HG03520 (cell line): ENCODE measurements at regions not wholly inside any gene's neighbourhood (a gene's known extent, or its start where the extent isn't known, plus 50 kb on each side); places are given as distances from the start of the nearest gene placed in this dataset.

Experiments
- ATAC-seq: cut with Tn5 transposase; IDR thresholded peaks from one replicate; pipeline ENCODE4 v1.9.1; 2021; ENCODE audit warnings: mild to moderate bottlenecking, moderate library complexity; ENCODE audit not compliant: unreplicated experiment

GRCh38 chr2:104385743-104386142 lies 468.2 kb upstream of the POU3F3 start:
- ATAC-seq = peak; percentile 49

DNA sequence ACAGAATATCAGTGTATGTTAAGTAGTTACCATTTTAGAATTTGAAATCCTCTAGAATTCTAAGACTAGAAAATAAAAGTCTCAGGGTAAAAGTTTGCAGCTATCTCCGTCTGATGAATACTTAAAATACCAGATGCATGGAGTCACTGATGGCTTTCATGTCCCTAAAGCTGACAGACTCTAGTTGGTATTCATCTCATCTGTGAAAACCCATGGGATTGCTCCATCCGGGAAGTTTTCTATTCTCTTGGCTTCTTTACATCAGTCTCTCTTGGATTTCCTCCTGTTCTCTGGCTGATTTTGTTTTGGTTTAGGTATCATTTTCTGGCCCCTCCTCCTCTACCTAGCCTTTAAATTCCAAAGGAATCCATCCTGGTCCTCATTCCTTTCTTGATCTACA lies 465.6 kb upstream of the POU3F3 start:
- no peak for ATAC-seq

- ATAC-seq = no peak
Measured at GRCh38 chr2:104402825-104403224, 451.1 kb upstream of the POU3F3 start.

GRCh38 chr2:104404526-104404925 lies 449.4 kb upstream of the POU3F3 start:
- ATAC-seq = no peak

GRCh38 chr2:104405623-104406022 lies 448.3 kb upstream of the POU3F3 start:
- ATAC-seq = no peak

- no peak for ATAC-seq
Measured at GRCh38 chr2:104406261-104406726, 447.6 kb upstream of the POU3F3 start.

DNA sequence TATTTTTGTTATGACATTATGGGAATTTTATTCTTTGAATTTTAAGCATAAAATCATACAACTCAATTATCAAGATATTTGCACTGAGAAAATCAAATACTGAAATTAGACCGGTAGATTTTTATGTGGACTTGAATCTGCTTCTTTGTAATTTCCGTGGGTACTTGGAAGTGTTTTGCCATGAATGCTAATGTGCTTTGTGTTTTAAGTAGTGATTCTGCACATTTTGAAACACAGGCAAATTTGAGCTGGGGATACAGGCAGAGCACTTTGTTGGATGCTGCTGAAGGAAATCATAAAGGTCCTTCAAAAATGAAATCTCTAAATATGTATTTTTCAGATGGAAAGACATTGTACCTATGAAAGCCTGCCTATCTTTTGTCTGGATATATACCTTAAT lies 446.3 kb upstream of the POU3F3 start:
- no peak for ATAC-seq

GRCh38 chr2:104408266-104408665 lies 445.6 kb upstream of the POU3F3 start:
- ATAC-seq = no peak

DNA sequence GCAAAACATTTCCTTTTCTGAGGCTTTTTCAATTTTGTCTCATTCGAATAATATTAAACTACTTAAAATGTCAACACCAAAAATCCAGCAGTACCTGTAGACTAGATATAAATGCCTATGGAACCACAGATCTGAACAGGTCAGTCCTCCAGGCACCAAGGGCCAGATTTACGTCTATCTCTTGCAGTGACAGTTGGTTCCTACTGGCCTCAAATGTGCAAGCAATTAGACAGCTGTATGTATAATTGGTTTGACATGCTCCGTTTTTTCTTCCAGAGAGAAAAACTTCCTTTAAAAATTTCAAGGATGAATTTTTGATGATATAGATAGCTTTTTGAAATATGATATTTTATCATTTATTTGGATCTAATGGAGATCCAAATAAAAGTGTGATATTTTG lies 443.8 kb upstream of the POU3F3 start:
- ATAC-seq = no peak

DNA sequence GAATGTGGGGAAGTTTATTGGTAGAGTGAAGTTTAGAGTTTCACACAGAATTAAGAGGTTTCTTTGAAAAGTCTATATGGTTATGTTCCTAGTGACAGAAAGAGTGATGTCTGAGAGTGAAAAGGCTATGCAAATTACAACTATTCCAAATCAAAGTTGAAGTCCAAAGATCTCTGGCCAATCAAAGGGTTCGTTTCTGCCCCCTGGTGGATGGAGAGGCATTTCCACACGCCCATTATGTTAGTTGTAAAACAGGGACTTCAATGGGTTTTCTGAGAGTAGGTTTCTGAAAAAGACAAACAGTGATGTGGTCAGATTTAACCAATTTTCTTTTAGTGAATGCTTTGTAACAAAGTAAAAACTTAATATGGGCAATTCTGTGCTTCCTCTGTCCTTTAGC lies 441.5 kb upstream of the POU3F3 start:
- ATAC-seq = no peak

GRCh38 chr2:104413890-104414289 lies 440.0 kb upstream of the POU3F3 start:
- ATAC-seq = no peak

DNA sequence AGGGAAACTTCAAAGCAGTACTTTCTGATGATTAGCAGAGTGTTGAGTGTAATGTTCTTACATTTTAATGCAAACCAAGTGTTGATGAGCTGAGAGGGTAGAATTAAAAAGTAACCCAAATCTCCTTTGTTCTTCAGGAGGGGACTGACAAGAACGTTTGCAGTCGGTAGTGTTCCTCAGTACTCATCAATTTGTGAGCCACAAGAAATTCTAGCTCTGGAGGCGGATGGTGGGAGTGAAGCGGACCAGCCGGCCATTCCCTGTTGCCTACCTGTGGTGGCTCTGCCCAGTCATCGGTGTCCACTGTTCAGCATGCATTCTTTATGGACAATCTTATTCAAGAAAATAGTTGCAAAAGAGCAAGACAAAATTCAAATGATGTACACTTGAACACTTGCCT lies 438.6 kb upstream of the POU3F3 start:
- ATAC-seq = no peak

GRCh38 chr2:104416339-104417000 lies 437.4 kb upstream of the POU3F3 start:
- no peak for ATAC-seq

DNA sequence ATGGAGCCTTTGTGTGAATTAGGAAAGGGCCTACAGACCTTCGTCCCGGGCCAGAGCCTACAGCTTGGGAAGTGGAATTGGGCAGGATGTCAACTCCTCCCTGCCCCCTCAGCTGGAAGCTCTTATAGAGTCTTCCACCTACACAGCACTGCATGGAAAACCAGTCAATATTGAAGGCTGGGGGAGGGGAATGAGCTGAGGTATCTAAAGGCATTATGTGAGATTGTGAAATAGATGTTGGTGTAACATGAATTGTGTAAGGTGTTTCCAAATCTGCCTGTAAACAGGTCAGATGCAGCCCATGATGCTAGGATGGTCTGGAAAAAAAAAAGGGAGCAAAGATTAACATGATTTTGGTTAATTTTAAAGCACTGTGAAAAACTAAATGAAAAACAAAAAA lies 433.5 kb upstream of the POU3F3 start:
- no peak for ATAC-seq

GRCh38 chr2:104420953-104421352 lies 433.0 kb upstream of the POU3F3 start:
- no peak for ATAC-seq

DNA sequence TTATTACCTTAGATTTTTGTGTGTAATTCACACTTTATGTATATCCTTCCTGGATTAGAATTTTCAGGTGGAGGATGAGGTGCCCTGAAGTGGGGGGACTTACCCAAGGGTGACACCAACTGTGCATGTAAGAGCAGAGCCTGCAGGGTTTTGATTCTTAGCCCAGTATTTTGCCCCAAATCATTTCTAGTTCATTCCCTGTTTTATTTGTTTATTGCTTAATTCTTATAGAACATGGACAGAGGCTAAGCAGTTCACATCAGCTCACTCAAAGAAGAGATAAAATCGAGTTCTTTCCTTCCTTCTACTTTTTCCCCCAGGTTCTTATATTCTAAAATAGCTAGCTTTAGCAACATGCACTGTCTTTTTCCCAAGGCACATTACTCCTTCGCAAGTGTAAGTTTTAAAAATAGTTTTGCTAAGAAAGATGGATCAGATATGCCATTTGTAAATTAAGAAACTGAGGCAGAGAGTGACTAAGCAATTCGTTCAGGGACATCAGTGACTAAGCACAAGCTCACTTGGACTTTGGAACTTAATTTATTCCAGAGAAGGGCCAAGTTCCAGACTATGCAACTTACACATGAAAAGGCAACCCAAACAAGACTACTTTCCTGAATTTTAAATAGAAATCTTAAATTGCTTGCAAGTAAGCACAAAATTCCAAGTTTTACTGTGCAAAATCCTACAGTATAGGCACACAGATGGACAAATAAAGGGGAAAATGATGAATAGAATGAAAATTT lies 427.9 kb upstream of the POU3F3 start:
- no peak for ATAC-seq

GRCh38 chr2:104428155-104428554 lies 425.8 kb upstream of the POU3F3 start:
- ATAC-seq = no peak

DNA sequence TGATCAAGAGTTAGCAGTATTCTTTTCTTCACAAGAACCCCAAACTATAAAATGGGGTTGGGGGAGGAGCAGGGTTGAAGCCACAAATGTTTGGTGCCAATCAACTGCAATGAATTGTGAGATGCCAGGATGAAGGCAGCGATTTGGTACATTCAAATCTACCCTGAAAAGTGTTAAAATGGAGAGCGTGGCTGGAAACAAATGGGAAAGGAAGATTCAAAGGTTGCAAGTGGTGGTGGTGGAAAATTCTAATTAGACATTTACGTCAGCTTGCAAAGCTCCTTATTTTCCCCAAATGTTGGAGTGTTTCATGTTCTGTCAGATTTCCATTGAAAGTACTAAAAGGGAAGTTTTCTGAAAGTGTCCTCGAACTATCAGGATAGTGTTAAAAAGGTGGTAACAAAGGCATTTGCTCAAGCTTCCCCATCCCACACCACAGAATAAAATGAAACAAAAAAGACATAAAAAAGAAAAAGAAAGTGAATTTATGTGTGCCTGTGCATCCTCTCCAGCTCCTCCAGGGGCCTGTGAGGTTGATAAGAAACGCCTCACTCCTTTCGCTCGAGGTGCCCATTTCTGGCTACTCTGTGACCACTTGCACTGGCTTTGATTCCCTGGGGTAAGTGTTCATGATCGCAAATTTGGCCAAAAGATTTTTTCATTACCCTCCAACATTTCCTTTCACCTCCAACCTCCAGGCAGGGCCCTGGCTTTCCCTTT lies 424.1 kb upstream of the POU3F3 start:
- no peak for ATAC-seq

DNA sequence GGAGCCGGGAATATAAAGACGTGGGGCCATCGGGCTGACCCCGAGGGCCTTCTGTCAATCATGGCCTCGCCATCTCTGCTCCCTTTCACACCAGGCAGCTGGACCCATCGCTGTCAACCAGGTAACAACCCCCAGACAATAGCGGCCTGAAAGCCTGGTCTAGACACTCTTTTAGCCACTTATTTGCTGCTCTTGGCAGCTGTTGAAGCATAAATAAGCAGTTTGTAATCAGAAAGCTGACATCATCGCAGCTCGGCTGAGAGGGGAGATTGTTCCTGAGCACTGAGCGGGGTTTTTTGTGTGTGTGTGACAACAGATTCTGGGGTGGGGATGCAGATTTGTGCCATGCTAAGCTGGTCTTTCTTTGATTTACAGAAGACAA lies 423.6 kb upstream of the POU3F3 start:
- no peak for ATAC-seq

GRCh38 chr2:104430852-104431251 lies 423.1 kb upstream of the POU3F3 start:
- ATAC-seq = no peak

- no peak for ATAC-seq
Measured at GRCh38 chr2:104431701-104432121, 422.2 kb upstream of the POU3F3 start.

DNA sequence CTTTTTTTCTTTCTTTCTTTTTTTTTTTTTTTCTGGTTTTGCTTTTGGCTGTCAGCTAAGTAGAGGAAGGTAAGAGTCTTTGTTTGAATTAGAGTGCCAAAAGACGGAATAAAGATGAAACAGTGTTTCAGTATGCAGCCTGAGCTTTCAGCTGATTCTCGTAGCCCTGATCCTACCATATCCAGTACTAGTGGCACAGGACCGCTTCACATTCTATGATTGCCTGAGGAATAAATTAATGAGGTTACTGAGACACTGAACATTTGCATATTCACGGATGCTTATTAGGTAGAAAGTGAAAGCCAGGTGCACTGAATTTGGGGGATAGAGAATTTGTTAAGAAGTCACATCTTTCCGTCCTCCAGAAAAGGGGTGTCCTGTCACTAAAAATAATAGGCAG lies 421.5 kb upstream of the POU3F3 start:
- no peak for ATAC-seq
